Left ventricle myocardium superior (tissue), 1 donor: ENCODE measurements at regions not wholly inside any gene's neighbourhood (a gene's known extent, or its start where the extent isn't known, plus 50 kb on each side); places are given as distances from the start of the nearest gene placed in this dataset.
"Not testable (repeated sequence)": the region's sequence is repeated elsewhere in the genome, so short reads cannot be mapped to it uniquely, and the experiment has no call there.

ENCODE experiments used
- ATAC-seq: fragments of 200-7000 bp; cut with Tn5 transposase; one replicate; pipeline ENCODE4 v1.9.1; 2020; ENCODE audit warnings: mild to moderate bottlenecking, moderate library complexity
- DNase-seq: peaks from one replicate; pipeline ENCODE4 v3.0.0-alpha.2; 2020
- intact Hi-C: fragments of 100-400 bp; cut with micrococcal nuclease; formaldehyde crosslinking; loops from one replicate; pipeline ENCODE4 v1.11.0; 2022
- donor health status: DM: no; HTN: yes; CAD: no; lungs with severe emphysema.

GRCh38 chr9:65566018-65566417 lies 109.7 kb upstream of the ZNG1E start:
- ATAC-seq, DNase-seq, intact Hi-C loops: not testable (repeated sequence)

- DNase-seq, ATAC-seq, intact Hi-C loops: not testable (repeated sequence)
Measured at GRCh38 chr9:65519018-65519417, 156.7 kb upstream of the ZNG1E start.

DNA sequence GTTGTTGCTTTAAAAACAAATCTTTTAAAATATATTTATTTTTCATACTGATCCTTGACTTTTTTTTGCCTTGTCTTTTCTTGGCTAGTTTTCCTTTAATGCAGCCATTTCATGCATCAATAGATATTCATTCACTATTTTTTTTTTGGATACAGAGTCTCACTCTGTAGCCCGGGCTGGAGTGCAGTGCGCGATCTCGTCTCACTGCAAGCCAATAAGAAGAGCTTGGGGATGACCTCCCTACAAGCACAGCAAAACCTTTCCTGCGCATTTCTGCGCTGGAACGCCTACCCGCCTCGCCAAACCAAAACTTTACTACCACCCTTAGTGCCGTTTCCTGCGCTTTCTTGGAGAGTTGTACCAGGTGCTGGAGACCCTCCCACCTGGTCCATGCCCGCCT lies 161.3 kb upstream of the ZNG1E start:
- intact Hi-C loops, ATAC-seq, DNase-seq: not testable (repeated sequence)

DNA sequence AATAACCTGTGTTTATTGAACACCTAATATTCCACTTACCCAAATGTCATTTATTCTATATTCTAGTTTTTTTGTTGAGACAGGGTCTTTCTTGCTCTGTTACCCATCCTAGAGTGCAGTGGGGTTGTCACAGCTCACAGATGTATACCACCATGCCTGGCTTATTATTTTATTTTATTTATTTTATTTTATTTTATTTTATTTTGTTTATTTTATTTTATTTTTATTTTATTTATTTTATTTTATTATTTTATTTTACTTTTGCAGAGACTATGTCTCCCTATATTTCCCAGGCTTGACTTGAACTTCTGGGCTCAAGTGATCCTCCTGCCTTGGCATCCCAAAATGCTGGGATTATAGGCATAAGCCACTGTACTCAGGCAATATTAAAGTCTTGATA lies 167.8 kb upstream of the ZNG1E start:
- DNase-seq, intact Hi-C loops, ATAC-seq: not testable (repeated sequence)

- intact Hi-C loops, ATAC-seq: not testable (repeated sequence)
Measured at GRCh38 chr9:65504686-65505085, 171.0 kb upstream of the ZNG1E start.

DNA sequence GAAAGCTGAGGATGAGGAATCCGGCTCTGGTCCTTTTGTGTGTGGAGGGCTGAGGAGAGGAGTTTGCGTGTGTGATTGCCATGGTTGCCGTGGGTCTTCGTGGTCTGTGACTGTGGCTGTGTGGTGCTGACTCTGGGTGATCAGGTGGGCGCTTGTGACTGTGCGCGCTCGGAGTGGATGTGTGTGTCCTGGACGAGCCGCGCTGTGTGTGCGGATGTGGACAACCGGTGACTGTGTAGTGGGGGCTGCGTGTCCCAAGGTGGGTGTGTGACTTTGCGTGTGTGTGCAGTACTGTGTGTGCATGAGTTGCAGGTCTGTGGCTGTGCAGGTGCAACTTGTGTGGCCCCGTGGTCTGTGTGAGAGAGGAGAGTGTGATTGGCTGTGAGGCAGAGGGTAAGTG lies 172.0 kb upstream of the ZNG1E start:
- intact Hi-C loops, ATAC-seq, DNase-seq: not testable (repeated sequence)

More at GRCh38 chr9:65504686-65505085, 171.0 kb upstream of the ZNG1E start:
- DNase-seq = not testable (repeated sequence)

DNA sequence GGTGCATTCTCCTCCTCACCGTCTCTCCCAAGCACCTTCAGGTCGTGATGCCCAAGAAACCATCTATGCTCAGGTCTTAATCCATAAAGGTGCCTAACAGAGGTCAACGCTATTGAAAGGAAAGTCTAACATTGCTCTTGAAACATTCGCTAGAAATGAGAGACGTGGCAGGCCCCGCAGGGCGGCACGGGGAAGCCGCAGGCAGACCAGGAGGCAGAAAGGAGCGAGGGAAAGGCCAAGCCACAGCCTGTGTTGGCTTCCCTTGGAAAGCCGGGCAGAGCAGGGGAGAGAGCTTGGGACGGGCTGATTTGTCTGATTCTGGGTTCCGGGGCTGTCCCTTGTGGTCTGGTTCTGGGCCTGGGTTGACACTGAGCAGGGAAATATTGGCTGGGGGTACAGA lies 192.8 kb upstream of the ZNG1E start:
- intact Hi-C loops, DNase-seq, ATAC-seq: not testable (repeated sequence)

GRCh38 chr9:65481291-65481690 lies 194.4 kb upstream of the ZNG1E start:
- intact Hi-C loops, DNase-seq, ATAC-seq: not testable (repeated sequence)

- intact Hi-C loops, DNase-seq, ATAC-seq: not testable (repeated sequence)
Measured at GRCh38 chr9:65474891-65475290, 189.9 kb upstream of the FOXD4L5 start.

GRCh38 chr9:65473059-65473822 lies 188.2 kb upstream of the FOXD4L5 start:
- ATAC-seq, DNase-seq, intact Hi-C loops: not testable (repeated sequence)

GRCh38 chr9:65471106-65471505 lies 186.1 kb upstream of the FOXD4L5 start:
- DNase-seq, intact Hi-C loops, ATAC-seq: not testable (repeated sequence)

DNA sequence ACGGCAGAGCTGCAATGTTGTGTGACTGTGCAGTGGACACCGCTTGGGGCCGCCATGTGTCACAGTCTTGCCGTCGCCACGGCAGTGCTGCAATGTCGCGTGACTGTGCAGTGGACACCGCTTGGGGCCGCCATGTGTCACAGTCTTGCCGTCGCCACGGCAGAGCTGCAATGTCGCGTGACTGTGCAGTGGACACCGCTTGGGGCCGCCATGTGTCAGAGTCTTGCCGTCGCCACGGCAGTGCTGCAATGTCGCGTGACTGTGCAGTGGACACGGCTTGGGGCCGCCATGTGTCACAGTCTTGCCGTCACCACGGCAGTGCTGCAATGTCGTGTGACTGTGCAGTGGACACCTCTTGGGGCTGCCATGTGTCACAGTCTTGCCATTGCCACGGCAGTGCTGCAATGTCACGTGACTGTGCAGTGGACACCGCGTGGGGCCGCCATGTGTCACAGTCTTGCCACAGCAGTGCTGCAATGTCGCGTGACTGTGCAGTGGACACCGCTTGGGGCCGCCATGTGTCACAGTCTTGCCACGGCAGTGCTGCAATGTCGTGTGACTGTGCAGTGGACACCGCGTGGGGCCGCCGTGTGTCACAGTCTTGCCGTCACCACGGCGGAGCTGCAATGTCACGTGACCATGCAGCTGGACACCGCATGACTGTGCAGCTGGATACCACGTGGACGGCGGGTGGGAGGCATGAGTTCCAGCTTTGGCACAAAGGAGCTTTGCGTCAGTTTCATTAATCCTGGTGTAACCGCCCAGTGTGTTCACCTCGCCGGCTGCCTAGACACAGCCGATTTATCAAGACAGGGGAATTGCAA lies 182.1 kb upstream of the FOXD4L5 start:
- intact Hi-C loops, ATAC-seq, DNase-seq: not testable (repeated sequence)

DNA sequence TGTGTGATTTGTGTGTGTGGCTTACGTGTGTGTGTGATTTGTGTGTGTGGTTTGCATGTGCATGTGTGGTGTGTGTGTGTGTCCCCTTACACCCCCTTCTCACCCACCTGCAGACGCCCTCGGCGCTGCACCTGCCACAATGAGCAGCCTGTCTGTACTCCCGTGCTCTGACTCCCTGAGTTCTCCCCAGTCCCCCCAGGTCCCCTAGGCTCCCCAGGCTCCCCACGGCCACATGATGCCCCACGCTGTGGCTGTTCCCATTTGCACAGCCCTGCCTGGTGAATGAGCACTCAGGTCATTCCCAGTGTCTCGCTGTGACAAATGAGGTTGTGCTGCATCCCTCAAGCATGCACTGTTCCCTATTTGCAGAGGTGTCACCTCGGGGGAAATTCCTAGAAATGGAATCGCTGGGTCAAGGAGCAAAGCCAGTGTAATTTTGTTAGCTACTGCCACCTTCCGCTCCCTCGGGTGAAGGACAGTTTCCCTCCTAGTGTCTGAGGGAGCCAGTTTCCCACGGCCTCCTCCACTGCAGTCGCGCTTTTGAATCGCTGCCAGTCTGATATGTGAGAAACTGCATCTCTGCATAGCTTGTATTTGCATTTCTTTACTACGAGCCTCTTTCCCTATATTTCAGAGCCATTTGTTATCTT lies 180.4 kb upstream of the FOXD4L5 start:
- ATAC-seq, intact Hi-C loops, DNase-seq: not testable (repeated sequence)

DNA sequence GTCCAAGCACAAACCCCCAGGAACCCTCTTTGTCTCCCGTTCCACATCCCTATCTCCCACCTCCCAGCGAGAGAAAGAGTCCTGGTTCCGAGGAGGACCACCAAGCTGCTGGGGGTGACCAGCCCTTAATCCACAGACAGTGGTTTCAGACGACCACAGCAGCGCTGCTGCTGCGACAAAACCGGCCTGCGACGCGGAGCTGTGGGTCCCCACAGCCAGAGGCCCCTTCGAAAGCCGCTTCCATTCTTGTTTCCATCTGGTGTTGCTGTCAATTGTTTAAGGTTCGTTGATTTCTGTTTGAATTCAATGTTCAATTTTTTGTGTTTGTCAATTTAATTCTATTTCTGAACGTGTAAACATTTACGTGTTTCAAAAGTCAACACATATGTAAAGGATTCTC lies 177.5 kb upstream of the FOXD4L5 start:
- not testable (repeated sequence) for ATAC-seq

DNA sequence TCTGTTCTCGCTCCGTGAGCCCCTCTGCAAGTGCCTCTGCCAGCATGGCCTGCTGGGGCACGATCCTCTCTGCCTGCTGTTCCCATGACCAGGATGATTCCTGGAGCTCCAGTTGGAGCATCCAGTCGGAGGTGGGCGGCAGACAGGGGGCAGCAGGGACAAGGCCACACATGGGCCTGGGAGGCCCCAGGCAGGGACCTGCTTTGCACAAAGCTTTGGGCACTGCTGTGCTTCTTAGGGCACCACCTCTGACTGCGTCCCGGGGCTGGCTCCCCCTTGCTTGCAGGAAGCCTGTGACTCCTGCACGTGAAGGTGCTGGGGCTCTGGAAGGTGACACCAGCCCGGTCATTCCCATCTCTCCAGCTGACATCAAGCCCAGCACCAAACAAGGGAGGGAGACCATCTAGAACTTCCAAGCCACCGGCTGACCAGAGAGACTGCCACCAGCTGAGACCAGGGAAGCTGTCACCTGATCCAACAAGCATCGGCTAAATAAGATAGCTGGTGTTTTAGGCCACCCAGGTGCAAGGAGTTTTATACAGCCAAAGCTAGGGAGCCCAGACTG lies 174.8 kb upstream of the FOXD4L5 start:
- ATAC-seq = no peak
- intact Hi-C loops = no loop called here
- DNase-seq = no peak

More for the DNA sequence above, 177.5 kb upstream of the FOXD4L5 start:
- DNase-seq, intact Hi-C loops: not testable (repeated sequence)

DNA sequence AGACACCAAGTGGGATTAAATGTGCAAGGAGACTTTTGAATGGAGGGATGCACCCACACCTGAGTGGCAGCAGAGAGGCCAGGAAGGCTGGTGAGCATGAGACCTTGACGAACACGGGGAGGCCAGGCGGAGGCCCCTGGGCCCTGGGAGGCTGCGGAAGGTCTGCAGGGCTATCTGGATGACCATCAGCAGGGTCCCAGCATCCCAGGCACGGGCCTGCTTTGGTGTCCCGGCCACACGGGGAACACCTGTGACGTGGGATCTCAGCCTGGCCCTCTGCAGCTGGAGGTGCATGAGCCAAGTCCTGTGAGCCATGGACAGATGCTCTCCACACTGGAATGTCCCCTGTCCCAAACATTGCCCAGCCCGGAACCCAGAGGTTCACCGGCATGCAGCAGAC lies 174.0 kb upstream of the FOXD4L5 start:
- DNase-seq (no peak), ATAC-seq (no peak)
- intact Hi-C loops = no loop called here

GRCh38 chr9:65458465-65458864 lies 173.5 kb upstream of the FOXD4L5 start:
- intact Hi-C loops = no loop called here
- DNase-seq = no peak
- ATAC-seq = no peak

GRCh38 chr9:65456991-65457390 lies 172.0 kb upstream of the FOXD4L5 start:
- intact Hi-C loops, DNase-seq, ATAC-seq: not testable (repeated sequence)
